ENCODE measurements at regions not wholly inside any gene's neighbourhood (a gene's known extent, or its start where the extent isn't known, plus 50 kb on each side); places are given as distances from the start of the nearest gene placed in this dataset.
"Not testable (repeated sequence)": the region's sequence is repeated elsewhere in the genome, so short reads cannot be mapped to it uniquely, and the experiment has no call there.

DNA sequence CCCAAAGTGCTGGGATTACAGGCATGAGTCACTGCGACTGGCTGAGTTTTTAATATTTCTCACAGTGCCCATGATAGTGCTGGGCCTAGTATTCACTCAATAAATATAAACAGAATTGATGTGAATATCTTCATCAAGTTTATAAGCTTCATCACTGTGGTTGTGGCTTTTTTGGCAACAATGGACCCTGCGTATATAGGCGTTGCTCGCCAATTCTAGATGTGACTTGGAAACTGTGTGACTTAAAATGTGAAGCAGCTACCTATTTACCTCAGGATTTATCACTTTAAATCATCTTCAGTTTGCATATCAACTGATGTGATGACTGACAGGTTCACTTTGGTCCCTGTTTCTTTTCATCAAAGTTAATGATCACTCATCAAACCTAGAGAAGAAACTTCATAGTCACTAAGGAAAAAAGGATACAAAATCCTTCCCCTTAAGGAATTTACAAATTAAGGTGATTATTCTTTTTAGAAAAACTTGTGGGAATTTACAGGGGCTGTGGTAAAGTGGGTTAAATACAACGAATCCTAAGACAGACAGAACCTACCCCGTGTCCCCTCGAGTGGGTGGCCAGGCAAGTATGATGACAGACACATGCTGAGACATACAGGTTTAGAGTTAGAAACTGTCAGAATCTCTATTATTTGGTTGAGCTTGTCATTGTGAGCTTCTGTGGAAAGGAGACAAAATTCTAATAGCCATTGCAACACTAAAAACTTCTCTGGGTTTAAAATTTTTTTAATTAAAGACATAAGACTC lies 101.3 kb downstream of the AKAP11 start:
- FAIRE-seq (no peak), DNase-seq (ENCODE audit: low spot score) (no peak)

DNA sequence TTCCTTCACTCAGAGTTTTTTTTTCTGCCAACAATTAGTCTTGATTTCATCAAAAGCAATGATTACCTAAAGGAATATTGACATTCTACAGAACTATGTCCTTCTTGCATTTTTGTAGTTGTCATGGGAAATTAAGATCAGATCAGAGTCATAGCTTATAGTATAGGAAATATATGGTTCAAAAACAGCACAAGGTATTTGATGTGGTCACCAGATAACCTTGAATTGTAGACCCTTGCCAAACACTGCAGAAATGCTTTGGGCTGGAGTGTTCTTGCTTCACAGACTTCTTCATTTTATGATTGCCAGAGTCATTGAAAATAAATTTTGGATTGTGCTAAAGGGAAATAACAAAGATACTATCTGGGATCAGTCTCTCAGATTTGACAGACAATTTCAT lies 103.7 kb downstream of the AKAP11 start:
- DNase-seq (ENCODE audit: low spot score) (no peak), FAIRE-seq (no peak)

GRCh38 chr13:42377640-42378382 lies 105.9 kb downstream of the AKAP11 start:
- FAIRE-seq (no peak), DNase-seq (ENCODE audit: low spot score) (no peak)

- DNase-seq (ENCODE audit: low spot score) (no peak), FAIRE-seq (no peak)
Observed at GRCh38 chr13:42378383-42378780, 106.4 kb downstream of the AKAP11 start.

GRCh38 chr13:42379241-42379640 lies 107.3 kb downstream of the AKAP11 start:
- DNase-seq (ENCODE audit: low spot score) = no peak
- FAIRE-seq = no peak

GRCh38 chr13:42380420-42381164 lies 108.6 kb downstream of the AKAP11 start:
- no peak for DNase-seq (ENCODE audit: low spot score)
- FAIRE-seq = no peak

DNA sequence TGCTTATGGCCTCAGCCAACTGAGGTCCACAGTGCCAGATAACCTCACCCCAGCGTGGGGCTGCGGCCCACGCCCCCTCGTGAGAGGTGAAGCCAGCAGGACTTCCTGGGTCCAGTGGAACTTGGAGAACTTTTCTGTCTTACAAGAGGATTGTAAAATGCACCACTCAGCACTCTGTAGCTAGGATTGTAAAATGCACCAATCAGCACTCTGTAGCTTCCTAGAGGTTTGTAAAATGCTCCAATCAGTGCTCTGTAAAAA lies 109.1 kb downstream of the AKAP11 start:
- no peak for FAIRE-seq
- no peak for DNase-seq (ENCODE audit: low spot score)

DNA sequence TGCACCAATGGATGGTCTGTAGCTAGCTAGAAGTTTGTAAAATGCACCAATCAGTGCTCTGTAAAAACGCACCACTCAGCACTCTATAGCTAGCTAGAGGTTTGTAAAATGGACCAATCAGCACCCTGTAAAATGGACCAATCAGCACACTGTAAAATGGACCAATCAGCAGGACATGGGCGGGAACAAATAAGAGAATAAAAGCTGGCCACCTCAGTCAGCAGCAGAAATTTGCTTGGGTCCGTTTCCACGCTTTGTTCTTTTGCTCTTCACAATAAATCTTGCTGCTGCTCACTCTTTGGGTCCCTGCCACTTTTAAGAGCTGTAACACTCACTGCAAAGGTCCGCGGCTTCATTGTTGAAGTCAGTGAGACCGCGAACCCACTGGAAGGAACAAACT lies 109.5 kb downstream of the AKAP11 start:
- DNase-seq (ENCODE audit: low spot score); FAIRE-seq: not testable (repeated sequence)

- FAIRE-seq (no peak), DNase-seq (ENCODE audit: low spot score) (no peak)
Observed at GRCh38 chr13:42383025-42383424, 111.1 kb downstream of the AKAP11 start.

- no peak for FAIRE-seq
- DNase-seq (ENCODE audit: low spot score) = no peak
Observed at GRCh38 chr13:42384265-42384664, 112.3 kb downstream of the AKAP11 start.

DNA sequence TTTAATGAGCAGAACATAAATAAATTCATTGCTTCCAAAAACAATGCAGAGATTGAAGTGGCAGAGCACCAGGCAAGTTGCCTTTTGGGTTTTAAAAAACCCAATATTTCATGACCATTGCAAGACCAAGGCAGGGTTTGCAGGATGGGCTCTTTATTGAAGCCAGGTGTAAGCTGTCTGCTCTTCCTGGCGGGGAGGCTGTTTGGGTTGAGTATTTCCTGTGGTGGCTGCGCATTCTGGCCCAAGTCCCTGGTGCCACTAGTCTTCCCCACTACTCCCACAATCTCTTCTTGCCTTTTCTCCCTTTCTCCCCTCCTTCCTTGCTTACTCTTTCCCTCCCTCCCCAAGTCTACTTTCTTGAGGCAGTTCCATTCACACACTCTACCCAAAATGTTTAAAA lies 116.4 kb downstream of the AKAP11 start:
- no peak for FAIRE-seq
- no peak for DNase-seq (ENCODE audit: low spot score)

GRCh38 chr13:42389041-42389440 lies 117.1 kb downstream of the AKAP11 start:
- FAIRE-seq (no peak), DNase-seq (ENCODE audit: low spot score) (no peak)

DNA sequence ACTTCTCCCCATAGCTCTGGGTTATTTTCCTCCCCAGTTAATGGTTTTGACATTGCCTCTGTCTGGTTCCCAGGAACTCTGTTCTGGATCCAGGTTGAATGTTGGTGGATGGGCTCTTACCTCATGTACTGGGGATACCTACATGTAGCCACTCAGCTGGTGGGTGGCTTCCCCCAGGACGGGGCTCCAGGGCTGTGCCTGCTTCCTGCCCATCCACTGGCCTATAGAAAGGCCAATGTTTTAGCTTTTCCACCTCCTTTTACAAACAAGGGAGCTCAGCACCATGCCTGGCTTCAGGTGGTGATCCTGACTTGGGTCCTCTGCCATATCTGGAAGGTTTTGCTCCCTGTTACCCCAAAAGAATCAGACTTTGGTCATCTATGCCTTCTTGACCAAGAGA lies 120.2 kb downstream of the AKAP11 start:
- FAIRE-seq (no peak), DNase-seq (ENCODE audit: low spot score) (no peak)

GRCh38 chr13:42392716-42393572 lies 121.0 kb downstream of the AKAP11 start:
- FAIRE-seq = no peak
- DNase-seq (ENCODE audit: low spot score) = no peak

- DNase-seq (ENCODE audit: low spot score) (no peak), FAIRE-seq (no peak)
Observed at GRCh38 chr13:42393573-42394360, 121.8 kb downstream of the AKAP11 start.

DNA sequence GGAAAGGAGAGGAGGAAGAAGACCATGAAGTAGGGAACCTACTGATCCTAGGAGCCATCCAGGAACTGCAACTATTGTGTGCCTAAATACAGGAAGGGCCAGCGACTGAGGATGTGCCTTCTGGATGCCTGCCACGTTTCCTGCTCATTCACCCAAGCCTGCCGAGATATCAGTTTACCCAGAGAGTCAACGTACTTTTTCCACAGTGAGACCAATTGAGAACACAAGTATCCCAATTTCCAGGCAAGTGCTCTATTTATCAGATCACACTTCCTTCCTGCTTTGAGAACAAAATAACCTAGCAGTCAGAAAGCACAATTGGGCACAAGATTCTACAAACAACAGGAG lies 122.4 kb downstream of the AKAP11 start:
- no peak for DNase-seq (ENCODE audit: low spot score)
- FAIRE-seq = no peak

DNA sequence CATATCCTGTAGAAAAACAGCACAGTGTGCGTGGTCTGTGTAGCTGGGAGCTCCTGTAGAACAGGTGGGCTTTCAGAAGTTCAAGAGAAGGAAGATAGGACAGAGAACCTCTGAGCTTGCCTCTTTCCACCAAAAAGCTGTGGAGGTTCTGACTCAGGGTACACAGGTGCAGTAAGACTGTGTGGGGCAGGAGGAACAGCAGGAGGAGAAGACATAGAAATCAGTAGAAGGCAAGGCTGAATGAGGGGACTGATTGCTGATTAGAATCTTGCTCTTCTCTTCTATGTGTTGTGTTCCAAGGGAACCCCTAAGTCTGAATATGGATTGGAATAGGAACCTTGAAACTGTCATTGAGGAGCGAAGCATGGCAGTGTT lies 122.7 kb downstream of the AKAP11 start:
- no peak for DNase-seq (ENCODE audit: low spot score)
- no peak for FAIRE-seq

DNA sequence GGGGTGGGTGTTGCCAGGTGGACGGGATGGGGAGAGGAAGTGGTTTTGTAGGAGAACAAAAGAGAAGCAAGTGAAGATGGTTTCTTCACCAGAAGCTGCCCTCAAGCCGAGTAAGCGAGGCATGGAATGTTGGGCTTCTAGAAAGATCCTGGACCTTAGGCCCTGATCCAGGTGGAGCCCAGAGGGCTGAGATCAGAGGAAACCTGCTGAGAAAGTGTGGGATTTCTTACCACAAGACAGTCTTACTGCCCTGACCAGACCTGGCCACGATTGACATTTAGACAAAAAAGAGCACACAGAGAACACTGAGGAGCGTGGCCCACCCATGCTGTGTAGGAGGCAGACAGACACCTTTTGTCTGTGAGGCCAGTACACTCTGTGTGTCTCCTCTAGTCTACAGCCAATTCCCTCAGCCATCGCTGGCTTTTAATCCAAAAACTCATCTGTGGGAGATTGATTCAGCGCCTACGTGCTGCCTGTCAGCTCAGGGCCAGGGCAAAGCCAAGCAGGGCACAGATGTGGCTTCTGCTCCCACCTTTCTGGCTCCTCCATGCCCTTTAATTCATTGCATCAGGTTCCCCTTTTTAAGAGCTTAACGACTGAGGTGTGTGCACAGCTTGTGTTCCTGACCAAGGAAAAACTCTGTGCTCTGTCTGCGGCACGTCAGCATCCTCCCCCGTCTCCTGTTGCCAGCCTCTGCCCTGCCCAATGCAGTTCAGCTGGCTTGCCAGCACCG lies 123.3 kb downstream of the AKAP11 start:
- DNase-seq (ENCODE audit: low spot score) (no peak), FAIRE-seq (no peak)

- FAIRE-seq = peak; percentile 71
- peak; percentile 70 for DNase-seq (ENCODE audit: low spot score)
Observed at GRCh38 chr13:42396501-42396900, 124.5 kb downstream of the AKAP11 start.

Data from RCC 7860 (cell line).